ENCODE measurements at regions not wholly inside any gene's neighbourhood (a gene's known extent, or its start where the extent isn't known, plus 50 kb on each side); places are given as distances from the start of the nearest gene placed in this dataset.

DNA sequence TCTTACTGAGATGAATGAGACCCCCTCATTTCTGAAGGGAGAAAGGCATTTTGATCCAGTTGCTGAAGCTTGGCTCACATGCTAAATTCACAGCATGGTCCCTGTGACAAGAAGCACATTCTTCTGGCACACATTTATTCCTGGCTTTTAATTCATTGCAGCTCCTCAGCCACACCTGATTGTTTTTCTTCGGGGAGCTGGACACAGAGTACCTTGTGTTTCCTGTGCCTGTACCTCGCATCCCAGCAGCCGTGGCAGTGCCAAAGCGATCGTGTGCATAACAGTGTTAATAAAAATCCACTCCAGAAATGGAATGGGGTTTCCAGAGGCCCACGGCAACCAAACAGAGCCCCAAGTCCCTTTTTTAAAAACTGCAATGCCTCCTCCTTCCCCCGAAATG, 615.3 kb upstream of the MGMT start:
- DNase-seq, result no peak
- Mint-ChIP-seq H3K27me3 (no peaks in the 10 kb centered on the region), H3K27ac (no peak overlapping the region), H3K9me3 (no peaks in the 10 kb centered on the region), H3K4me3 (no peak overlapping the region), H3K36me3 (no peaks in the 10 kb centered on the region), H3K4me1 (no peaks in the 10 kb centered on the region)
- CTCF ChIA-PET, result no interaction called here

DNA sequence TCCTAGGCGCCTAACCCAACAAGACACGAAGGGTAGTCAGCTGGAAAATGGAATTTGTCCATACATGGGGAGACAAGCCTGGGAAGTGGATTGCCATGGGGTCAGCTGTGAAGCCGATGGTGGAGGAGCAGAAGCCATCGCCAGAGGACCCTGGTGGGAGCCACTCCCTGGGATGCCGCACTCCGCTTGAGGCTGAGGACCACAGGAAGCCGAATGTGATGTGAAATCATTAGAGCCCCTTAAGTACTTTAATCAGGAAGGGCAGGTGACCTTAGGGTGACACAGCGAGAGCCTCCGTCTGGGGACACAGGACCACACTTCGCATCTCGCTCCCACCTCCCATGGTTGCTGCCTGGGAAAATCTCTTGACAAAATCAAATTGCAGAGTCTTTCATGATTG, 614.6 kb upstream of the MGMT start:
- H3K36me3 Mint-ChIP-seq, result no peaks in the 10 kb centered on the region
- H3K4me3 Mint-ChIP-seq, result no peak overlapping the region
- H3K27me3 Mint-ChIP-seq, result no peaks in the 10 kb centered on the region
- CTCF ChIA-PET, result no interaction called here
- no peaks in the 10 kb centered on the region for H3K4me1 Mint-ChIP-seq
- no peak overlapping the region for H3K27ac Mint-ChIP-seq
- DNase-seq, result no peak
- no peaks in the 10 kb centered on the region for H3K9me3 Mint-ChIP-seq

DNA sequence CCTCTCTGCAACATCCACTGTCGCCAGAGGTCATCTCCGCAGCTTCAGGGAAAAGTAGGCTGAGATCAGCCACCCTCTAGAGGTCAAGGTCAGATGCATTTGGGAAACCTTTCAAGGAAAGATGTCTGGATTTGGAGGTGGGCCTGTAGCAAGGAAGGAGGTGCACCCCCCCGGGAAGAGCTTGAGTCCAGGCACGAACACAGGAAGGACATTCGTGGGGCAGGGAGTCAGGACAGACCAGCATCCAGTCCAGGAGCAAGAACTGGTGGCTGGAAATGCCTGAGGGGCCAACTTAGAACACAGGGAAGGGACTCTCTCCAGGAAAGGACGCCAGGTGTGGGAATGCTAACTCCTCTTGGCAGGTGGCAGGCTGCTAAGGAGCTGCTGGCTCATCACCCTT, 614.1 kb upstream of the MGMT start:
- no peaks in the 10 kb centered on the region for H3K36me3 Mint-ChIP-seq
- no peaks in the 10 kb centered on the region for H3K4me1 Mint-ChIP-seq
- H3K27me3 Mint-ChIP-seq, result no peaks in the 10 kb centered on the region
- no peaks in the 10 kb centered on the region for H3K9me3 Mint-ChIP-seq
- no peak overlapping the region for H3K27ac Mint-ChIP-seq
- no peak overlapping the region for H3K4me3 Mint-ChIP-seq
- CTCF ChIA-PET, result no interaction called here
- no peak for DNase-seq

DNA sequence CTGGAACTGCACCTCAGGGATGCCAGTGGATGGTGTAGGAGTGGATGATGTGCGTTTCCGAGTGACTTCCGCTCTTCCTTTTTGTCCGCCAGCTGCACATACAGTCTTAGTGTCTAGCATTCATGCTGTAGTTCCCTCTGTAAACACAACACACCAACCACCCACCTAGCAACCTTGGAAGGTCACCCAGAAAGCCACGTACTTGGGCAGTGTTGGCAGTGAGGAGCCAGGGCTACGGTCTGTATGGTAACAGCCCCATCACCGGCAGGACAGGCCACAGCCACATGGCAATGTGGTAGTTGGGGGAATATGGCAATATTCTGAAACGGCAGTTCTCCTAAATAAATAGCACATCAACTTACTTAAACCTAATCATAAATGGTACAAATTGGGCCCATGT, 613.5 kb upstream of the MGMT start:
- no peaks in the 10 kb centered on the region for H3K36me3 Mint-ChIP-seq
- H3K9me3 Mint-ChIP-seq, result no peaks in the 10 kb centered on the region
- H3K4me3 Mint-ChIP-seq, result no peak overlapping the region
- no peak for DNase-seq
- no peaks in the 10 kb centered on the region for H3K27me3 Mint-ChIP-seq
- CTCF ChIA-PET, result no interaction called here
- no peaks in the 10 kb centered on the region for H3K4me1 Mint-ChIP-seq
- no peak overlapping the region for H3K27ac Mint-ChIP-seq

DNA sequence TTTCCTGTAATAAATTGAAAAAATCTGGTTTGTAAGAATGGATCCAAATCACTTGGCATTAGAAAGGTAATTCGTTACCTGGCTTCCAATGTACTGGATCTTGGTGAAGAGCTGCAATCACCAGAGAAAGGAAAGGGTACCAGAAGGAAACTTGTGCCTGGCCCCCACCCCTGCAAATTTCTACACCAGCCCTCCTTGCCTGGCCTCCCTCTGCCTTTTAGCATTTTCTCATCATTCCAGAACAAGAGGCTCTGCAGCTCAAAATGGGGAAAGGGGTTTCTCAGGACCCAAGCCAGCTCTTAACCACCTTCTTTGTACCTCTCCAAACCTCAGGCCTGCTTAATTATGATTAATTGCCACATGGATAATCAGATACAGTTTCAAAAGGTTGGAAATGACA, 612.8 kb upstream of the MGMT start:
- H3K36me3 Mint-ChIP-seq, result no peaks in the 10 kb centered on the region
- H3K27ac Mint-ChIP-seq, result no peak overlapping the region
- no peaks in the 10 kb centered on the region for H3K27me3 Mint-ChIP-seq
- DNase-seq, result no peak
- no peaks in the 10 kb centered on the region for H3K9me3 Mint-ChIP-seq
- CTCF ChIA-PET, result no interaction called here
- H3K4me1 Mint-ChIP-seq, result no peaks in the 10 kb centered on the region
- H3K4me3 Mint-ChIP-seq, result no peak overlapping the region

DNA sequence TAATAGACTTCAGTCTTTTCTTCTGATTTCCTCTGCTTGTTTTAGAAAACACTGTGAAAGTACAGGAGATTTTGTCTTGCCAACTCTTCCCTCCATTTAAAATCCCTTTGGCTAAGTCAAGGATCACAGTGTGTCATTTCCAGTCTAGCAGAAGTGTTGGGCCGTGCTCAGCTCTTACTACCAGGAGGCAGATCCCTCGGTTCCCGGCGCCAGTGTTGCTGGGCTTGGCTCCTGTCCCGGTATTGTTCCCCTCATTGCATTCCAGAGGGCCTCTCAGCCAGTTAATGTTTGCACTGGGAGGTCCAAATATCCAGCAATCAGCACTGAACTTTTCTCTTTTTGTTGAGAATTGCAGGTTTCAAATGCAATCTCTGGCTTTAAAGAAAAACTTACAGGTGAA, 612.1 kb upstream of the MGMT start:
- CTCF ChIA-PET, result no interaction called here
- no peak overlapping the region for H3K27ac Mint-ChIP-seq
- H3K36me3 Mint-ChIP-seq, result no peaks in the 10 kb centered on the region
- DNase-seq, result no peak
- no peak overlapping the region for H3K4me3 Mint-ChIP-seq
- H3K4me1 Mint-ChIP-seq, result no peaks in the 10 kb centered on the region
- no peaks in the 10 kb centered on the region for H3K27me3 Mint-ChIP-seq
- H3K9me3 Mint-ChIP-seq, result no peaks in the 10 kb centered on the region

DNA sequence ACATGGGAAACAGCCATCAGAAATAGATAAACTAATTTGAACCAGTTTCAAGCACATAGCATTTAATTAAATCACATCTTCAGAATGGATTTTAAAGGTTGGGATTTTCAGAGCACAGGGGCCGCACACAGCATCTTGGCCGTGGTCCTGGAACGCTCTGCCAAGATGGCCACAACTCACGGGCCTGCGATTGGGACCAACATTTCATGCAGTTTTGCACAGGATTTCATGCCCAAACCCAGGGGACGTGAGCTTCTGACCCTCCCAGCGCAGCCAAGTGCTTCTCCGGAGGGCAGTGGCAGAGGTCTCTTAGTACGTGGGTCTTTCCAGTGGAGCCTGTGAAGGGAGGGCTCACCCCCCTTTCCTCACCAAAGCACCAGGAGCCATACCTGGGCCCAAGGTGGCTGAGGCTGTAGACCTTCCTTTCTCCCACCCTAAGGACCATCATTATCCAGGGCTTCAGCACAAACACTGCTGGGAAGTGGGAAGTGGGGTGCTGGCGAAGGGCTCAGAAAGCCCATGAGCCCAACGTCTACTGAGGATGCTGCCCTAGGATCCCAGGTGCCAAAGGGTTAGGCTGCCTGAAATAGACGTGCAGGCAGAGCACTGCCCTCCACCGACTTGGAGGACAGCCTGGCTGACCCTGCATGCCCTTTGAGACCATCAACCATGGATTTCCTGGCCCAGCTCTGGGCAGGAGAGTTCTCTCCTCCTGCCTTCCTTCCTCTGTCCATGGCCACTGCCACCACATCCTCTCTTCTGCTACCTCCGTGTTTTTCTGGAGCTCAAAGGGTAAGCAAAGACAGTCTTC, 611.2 kb upstream of the MGMT start:
- no peaks in the 10 kb centered on the region for H3K36me3 Mint-ChIP-seq
- H3K27ac Mint-ChIP-seq, result no peak overlapping the region
- no peaks in the 10 kb centered on the region for H3K27me3 Mint-ChIP-seq
- DNase-seq, result no peak
- no peaks in the 10 kb centered on the region for H3K9me3 Mint-ChIP-seq
- no peak overlapping the region for H3K4me3 Mint-ChIP-seq
- CTCF ChIA-PET, result no interaction called here
- no peaks in the 10 kb centered on the region for H3K4me1 Mint-ChIP-seq

DNA sequence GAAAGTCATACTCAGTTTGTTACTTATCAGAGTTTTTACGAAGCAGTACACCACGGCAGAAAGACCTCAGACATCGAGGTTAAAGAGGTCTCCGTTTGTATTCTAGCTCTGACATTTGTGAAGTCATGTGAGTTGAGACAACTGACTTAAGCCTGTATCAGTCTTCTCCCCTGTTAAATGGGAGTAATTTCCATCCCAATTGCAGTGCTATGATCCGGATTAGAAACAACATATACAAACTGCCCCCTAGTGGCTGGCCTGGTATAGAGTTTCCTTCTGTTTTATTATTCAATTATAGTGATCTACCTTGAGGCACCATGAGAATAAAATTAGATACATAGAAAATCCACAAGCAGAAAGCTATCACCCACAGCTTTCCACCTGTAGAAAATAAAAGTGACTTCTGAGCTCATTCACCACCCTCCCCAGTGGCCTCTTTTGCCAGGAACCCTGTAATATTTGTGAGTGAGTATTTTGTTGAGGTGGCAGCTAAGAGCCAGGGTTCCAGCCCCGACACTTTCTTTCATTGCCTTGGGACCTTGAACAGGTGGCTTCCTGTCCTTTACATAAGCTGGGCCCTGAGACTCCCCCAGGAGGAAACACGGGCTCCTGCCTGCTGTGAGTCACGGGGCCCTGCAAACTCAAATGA, 607.2 kb upstream of the MGMT start:
- Mint-ChIP-seq H3K9me3 (no peaks in the 10 kb centered on the region), H3K36me3 (no peaks in the 10 kb centered on the region), H3K4me3 (no peak overlapping the region), H3K27me3 (no peaks in the 10 kb centered on the region), H3K27ac (no peak overlapping the region), H3K4me1 (no peaks in the 10 kb centered on the region)
- CTCF ChIA-PET, result interaction anchor here (0.7 to 1.0 kb wide), 3 partner anchors 259 to 592 kb away, joined by 3 read pairs; no protein-coding TSS in a partner anchor
- DNase-seq, result peak; percentile 46

DNA sequence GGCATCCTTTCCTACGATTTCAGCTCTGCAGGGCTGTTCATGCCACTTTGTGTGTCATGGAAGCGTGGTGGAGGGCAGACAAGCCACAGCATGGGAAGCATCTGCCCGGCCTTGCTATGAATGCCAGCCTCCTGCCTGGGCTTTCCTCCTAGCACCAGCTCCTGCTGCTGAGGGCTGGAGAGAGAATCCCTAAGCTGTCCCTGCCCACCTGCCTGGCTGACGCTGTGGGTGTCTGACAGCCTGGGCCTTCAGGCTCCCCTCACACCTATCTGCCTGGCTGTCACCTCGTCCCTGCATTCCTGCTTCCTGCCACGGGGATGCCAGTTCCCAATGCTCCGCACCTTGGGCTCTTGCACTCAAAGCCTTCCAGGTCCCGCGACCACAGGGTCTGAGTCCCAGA, 606.5 kb upstream of the MGMT start:
- Mint-ChIP-seq H3K36me3 (no peaks in the 10 kb centered on the region), H3K27ac (no peak overlapping the region), H3K4me3 (no peak overlapping the region), H3K4me1 (no peaks in the 10 kb centered on the region), H3K9me3 (no peaks in the 10 kb centered on the region), H3K27me3 (no peaks in the 10 kb centered on the region)
- DNase-seq, result no peak
- CTCF ChIA-PET, result interaction anchor here (0.6 to 1.1 kb wide), 4 partner anchors 46 to 593 kb away, joined by 3 read pairs; no protein-coding TSS in a partner anchor

DNA sequence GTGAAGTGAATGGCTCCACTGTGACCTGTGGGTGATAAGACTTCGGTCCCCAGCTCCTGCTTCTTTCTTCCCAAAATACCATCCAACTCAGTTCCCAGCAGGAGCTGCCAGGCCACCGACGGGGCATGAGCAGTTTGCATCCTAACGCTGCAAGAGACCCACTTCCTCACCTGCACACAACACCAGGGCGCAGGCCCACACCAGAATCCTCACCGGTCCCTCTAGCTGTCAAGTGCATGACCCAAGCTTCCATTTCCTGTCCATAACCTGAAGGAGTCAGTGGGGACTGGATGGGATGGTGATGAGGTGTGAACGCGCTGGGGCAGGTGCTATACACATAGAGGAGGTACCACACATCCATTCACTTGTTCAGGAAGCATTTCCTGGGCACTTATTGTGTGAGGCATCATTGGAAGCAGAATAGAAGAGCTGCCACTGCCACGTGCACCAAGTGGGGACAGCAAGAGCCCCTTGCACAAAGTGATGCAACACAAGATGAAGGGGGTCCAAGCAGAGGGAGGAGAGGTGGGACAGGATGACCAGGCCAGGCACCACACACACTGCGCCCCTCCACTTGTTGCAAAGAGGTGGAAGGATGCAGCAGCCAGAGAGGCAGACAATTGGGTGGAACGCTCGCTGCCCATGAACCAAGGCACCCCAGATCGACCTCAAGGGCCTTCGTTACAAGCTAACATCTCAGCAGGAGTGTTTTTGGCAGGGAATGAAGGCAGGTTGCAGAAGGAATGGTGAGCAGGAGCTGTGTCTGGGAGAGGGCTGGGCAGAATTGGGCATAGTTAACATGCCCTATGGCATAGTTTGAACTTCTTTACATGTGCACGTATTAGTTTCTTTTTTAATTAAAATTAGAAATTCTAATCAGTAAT, 605.8 kb upstream of the MGMT start:
- H3K27ac Mint-ChIP-seq, result no peak overlapping the region
- no peak overlapping the region for H3K4me3 Mint-ChIP-seq
- CTCF ChIA-PET, result interaction anchor here (0.6 to 1.1 kb wide), 2 partner anchors 46 to 159 kb away, joined by 3 read pairs; no protein-coding TSS in a partner anchor
- no peaks in the 10 kb centered on the region for H3K9me3 Mint-ChIP-seq
- DNase-seq, result no peak
- H3K4me1 Mint-ChIP-seq, result no peaks in the 10 kb centered on the region
- no peaks in the 10 kb centered on the region for H3K36me3 Mint-ChIP-seq
- no peaks in the 10 kb centered on the region for H3K27me3 Mint-ChIP-seq

DNA sequence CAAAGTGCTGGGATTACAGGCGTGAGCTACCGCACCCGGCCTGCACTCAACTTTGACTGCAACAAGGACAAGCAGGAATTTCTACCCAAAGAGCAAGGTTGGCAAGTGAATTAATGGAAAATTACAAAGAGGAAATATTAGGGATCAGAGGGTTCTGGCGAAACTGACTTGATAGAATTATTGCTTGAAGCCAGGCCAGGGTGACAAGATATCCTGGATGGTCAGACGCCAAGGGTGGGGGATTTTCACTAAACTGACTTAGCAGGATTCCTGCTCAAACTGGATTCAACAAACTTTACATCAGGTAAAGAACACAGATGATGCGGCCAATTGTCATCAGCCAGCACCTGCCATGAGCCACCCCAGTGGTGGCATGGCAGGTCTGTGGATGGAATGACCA, 603.6 kb upstream of the MGMT start:
- Mint-ChIP-seq H3K9me3 (no peaks in the 10 kb centered on the region), H3K27ac (no peak overlapping the region), H3K4me3 (no peak overlapping the region), H3K27me3 (no peaks in the 10 kb centered on the region), H3K36me3 (no peaks in the 10 kb centered on the region), H3K4me1 (no peaks in the 10 kb centered on the region)
- DNase-seq, result no peak
- CTCF ChIA-PET, result no interaction called here

DNA sequence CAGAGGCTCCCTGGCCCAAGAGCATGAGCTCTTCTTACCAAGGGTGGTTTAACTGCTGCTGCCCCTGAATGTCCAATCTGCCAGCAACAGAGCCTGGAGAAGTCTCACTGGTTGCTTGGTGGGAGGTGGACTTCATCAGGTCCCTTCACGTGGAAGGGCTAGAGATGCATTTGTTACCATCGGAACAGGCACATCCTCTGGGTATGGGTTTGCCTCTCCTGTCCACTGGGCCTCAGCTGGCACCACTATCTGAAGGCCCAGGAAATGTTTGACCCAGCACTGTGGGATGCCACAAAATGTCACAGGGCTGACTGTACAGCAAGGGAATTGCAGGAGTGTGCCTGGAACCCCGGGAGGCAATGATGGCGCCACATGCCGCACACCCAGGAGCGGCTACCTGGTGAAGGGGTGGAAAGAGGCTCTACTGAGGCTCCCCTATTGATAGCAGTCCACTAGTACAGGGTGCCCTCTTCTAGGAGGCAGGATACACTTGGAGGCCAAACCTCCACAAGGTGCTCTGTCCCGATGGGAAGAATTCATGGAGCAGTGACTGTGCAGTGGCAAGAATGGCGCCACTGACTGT, 603.1 kb upstream of the MGMT start:
- CTCF ChIA-PET, result no interaction called here

DNA sequence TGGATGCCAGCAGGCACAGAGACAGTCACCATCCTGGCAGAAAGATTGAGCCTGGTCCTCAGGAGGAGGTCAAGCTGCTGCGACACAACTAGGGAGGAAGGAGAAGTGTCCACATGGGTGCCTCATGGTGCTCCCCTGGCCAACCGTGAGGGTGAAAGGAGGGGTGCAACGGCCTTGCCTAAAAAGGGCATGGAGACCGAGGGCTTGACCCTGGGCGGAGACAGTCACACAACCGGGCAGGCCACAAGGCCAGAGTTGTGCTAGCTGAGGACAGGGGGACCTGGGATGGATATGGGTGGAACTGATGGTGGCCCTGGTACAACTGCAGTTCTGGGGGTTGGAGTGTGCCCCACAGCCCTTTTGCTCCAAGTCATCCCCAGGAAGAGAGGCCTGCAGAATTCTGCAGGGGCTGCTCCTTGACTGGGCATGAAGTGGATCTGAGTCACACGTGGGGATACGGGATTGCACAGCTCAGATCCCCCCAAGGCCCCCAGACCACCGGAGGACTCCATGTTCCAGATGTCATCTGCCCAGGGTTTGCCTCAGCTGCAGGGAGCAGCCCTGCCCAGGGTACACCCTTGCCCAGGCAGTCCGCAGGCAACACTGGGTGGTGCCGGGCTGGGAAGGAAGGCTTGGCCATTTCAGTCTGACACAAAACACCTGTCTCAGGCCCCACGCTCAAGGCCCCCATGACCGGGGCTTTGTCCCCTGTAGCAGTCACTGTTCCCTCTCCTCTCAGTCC, 602.3 kb upstream of the MGMT start:
- Mint-ChIP-seq H3K27me3 (no peaks in the 10 kb centered on the region), H3K36me3 (no peaks in the 10 kb centered on the region), H3K9me3 (no peaks in the 10 kb centered on the region), H3K27ac (no peak overlapping the region), H3K4me3 (no peak overlapping the region), H3K4me1 (no peaks in the 10 kb centered on the region)
- DNase-seq, result no peak
- CTCF ChIA-PET, result no interaction called here

More for the DNA sequence above, 603.1 kb upstream of the MGMT start:
- Mint-ChIP-seq H3K27ac (no peak overlapping the region), H3K36me3 (no peaks in the 10 kb centered on the region), H3K9me3 (no peaks in the 10 kb centered on the region), H3K4me3 (no peak overlapping the region), H3K4me1 (no peaks in the 10 kb centered on the region), H3K27me3 (no peaks in the 10 kb centered on the region)
- DNase-seq, result no peak

Data from activated naive CD4-positive, alpha-beta T cell treated with anti-CD3 and anti-CD28 coated beads, Interleukin-2, amount 10 ng/mL, durations not matched to agents 7 days and 5 days (primary cell).